ENCODE measurements at regions not wholly inside any gene's neighbourhood (a gene's known extent, or its start where the extent isn't known, plus 50 kb on each side); places are given as distances from the start of the nearest gene placed in this dataset.
A peak's percentile ranks its signal among the peaks of the same experiment; 100 is the strongest.

DNA sequence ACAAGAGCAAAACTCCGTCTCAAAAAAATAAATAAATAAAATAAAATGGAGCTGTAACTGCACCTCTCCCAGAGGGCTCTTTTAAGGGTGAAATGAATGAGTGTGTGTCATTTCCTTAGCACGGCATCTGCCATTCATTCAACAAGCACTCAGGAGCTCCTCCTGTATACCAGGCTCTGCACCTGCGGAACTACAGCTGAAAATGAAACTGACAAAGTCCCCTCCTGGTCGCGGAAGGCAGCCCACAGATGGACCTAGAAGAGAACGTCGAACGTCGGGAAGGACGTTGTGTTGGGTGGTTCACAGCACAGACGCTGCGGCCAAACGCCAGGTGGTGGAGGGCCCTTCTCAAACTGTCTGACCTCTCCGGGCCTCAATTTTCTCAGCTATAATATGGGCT, 256.4 kb downstream of the TFAP2C start:
- H3K4me1 ChIP-seq (ENCODE audit: insufficient read depth, low read length): no peaks in the 10 kb centered on the region
- intact Hi-C loops (cut with DNase I, micrococcal nuclease): no loop called here

DNA sequence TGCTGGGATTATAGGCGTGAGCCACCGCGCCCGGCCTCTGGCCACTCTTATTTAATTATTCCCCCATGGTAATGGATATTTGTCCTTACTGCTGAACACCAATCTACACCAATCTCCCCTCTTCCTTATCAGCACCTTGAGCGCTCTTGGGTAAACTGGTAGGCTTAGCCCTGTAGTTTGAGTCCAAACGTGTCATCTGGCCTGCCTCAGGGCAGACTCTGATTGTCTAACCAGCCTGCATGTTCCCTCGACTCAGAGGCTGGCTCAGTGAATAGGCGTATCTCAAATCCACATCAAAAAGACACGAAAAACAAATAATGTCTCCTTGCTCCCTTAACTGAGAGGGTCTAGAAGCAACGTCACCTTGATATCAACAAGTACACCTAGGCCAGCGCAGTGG, 260.9 kb downstream of the TFAP2C start:
- Histone ChIP-seq H3K27me3 (ENCODE audit: control insufficient read depth in 1 of 2, insufficient read depth in 2 of 2, low read length in 2 of 2) (peaks cover 0 to 2% of the 10 kb centered on the region in 2 experiments), H3K27ac (ENCODE audit: low read depth in 1 of 2, low read length in 2 of 2) (no peak overlapping the region), H3K9me3 (ENCODE audit: control insufficient read depth in 1 of 2, insufficient read depth in 1 of 2, low read length in 2 of 2) (peaks cover 0 to 11% of the 10 kb centered on the region in 2 experiments), H3K36me3 (ENCODE audit: insufficient read depth, low read length) (no peaks in the 10 kb centered on the region), H3K4me3 (ENCODE audit: low read length) (no peak overlapping the region), H3K4me1 (ENCODE audit: insufficient read depth, low read length) (peaks cover 4% of the 10 kb centered on the region)
- no peak overlapping the region for H3K4me3 Mint-ChIP-seq
- no peaks in the 10 kb centered on the region for H3K27me3 Mint-ChIP-seq
- H3K4me1 Mint-ChIP-seq (ENCODE audit: low read depth): peaks cover 6% of the 10 kb centered on the region
- DNase-seq (no peak), ATAC-seq (ENCODE audit: poor library complexity) (no peak)
- no peak for TF ChIP-seq CTCF (IDR thresholded peaks at IDR 0.05)
- CTCF ChIA-PET: no interaction called here
- H3K9me3 Mint-ChIP-seq: no peaks in the 10 kb centered on the region
- POLR2A ChIA-PET: no interaction called here
- intact Hi-C loops (cut with DNase I, micrococcal nuclease): no loop called here
- no peaks in the 10 kb centered on the region for H3K36me3 Mint-ChIP-seq (ENCODE audit: low read depth)
- H3K27ac Mint-ChIP-seq: no peak overlapping the region

More for the DNA sequence above, 256.4 kb downstream of the TFAP2C start:
- TF ChIP-seq CTCF (IDR thresholded peaks at IDR 0.05): no peak
- H3K9me3 Mint-ChIP-seq: no peaks in the 10 kb centered on the region
- POLR2A ChIA-PET: no interaction called here
- Histone ChIP-seq H3K9me3 (ENCODE audit: control insufficient read depth in 1 of 2, insufficient read depth in 1 of 2, low read length in 2 of 2) (peaks cover 0 to 3% of the 10 kb centered on the region in 2 experiments), H3K27me3 (ENCODE audit: control insufficient read depth in 1 of 2, insufficient read depth in 2 of 2, low read length in 2 of 2) (peaks cover 0 to 2% of the 10 kb centered on the region in 2 experiments), H3K4me3 (ENCODE audit: low read length) (no peak overlapping the region), H3K27ac (ENCODE audit: low read depth in 1 of 2, low read length in 2 of 2) (no peak overlapping the region), H3K36me3 (ENCODE audit: insufficient read depth, low read length) (no peaks in the 10 kb centered on the region)
- CTCF ChIA-PET: no interaction called here
- H3K4me1 Mint-ChIP-seq (ENCODE audit: low read depth): no peaks in the 10 kb centered on the region
- no peak overlapping the region for H3K4me3 Mint-ChIP-seq
- no peak overlapping the region for H3K27ac Mint-ChIP-seq
- DNase-seq: no peak
- H3K36me3 Mint-ChIP-seq (ENCODE audit: low read depth): no peaks in the 10 kb centered on the region
- ATAC-seq (ENCODE audit: poor library complexity): no peak
- H3K27me3 Mint-ChIP-seq: peaks cover 9% of the 10 kb centered on the region

GRCh38 chr20:56893226-56893917, 264.3 kb downstream of the TFAP2C start:
- Mint-ChIP-seq H3K27ac (peak overlapping the region; percentile 37), H3K4me3 (no peak overlapping the region), H3K4me1 (ENCODE audit: low read depth) (peaks cover 6% of the 10 kb centered on the region), H3K36me3 (ENCODE audit: low read depth) (no peaks in the 10 kb centered on the region), H3K27me3 (no peaks in the 10 kb centered on the region), H3K9me3 (peaks cover 2% of the 10 kb centered on the region)
- ChIA-PET CTCF (no interaction called here), POLR2A (no interaction called here)
- no peak overlapping the region for H3K27ac ChIP-seq (ENCODE audit: low read depth in 1 of 2, low read length in 2 of 2)
- no peaks in the 10 kb centered on the region for H3K36me3 ChIP-seq (ENCODE audit: insufficient read depth, low read length)
- TF ChIP-seq CTCF (IDR thresholded peaks at IDR 0.05): no peak
- peak in 4 of 14 experiments; percentile 1 to 31 (median 6) for DNase-seq
- H3K4me1 ChIP-seq (ENCODE audit: insufficient read depth, low read length): peaks cover 4% of the 10 kb centered on the region
- no peak overlapping the region for H3K4me3 ChIP-seq (ENCODE audit: low read length)
- intact Hi-C loops (cut with DNase I, micrococcal nuclease): no loop called here
- H3K9me3 ChIP-seq (ENCODE audit: control insufficient read depth in 1 of 2, insufficient read depth in 1 of 2, low read length in 2 of 2): peaks cover 0 to 11% of the 10 kb centered on the region in 2 experiments
- no peak for ATAC-seq (ENCODE audit: poor library complexity)
- no peaks in the 10 kb centered on the region for H3K27me3 ChIP-seq (ENCODE audit: control insufficient read depth in 1 of 2, insufficient read depth in 2 of 2, low read length in 2 of 2)

Measured in CD4-positive, alpha-beta T cell (primary cell).